ENCODE measurements at regions not wholly inside any gene's neighbourhood (a gene's known extent, or its start where the extent isn't known, plus 50 kb on each side); places are given as distances from the start of the nearest gene placed in this dataset.

- DNase-seq (ENCODE audit: low spot score) = no peak
- no peak for TF ChIP-seq CTCF (IDR thresholded peaks at IDR 0.05; ENCODE audit: extremely low read depth, insufficient read depth, missing control alignments)
- in situ Hi-C loops (cut with MboI; ENCODE audit: low pct_unique_long_range_greater_than_20kb, low sequenced_read_pairs, unreplicated experiment) = no loop called here
Observed at GRCh38 chr14:26791117-26791806, 193.4 kb upstream of the NOVA1 start.

- in situ Hi-C loops (cut with MboI; ENCODE audit: low pct_unique_long_range_greater_than_20kb, low sequenced_read_pairs, unreplicated experiment) = no loop called here
- no peak for DNase-seq (ENCODE audit: low spot score)
- no peak for TF ChIP-seq CTCF (IDR thresholded peaks at IDR 0.05; ENCODE audit: extremely low read depth, insufficient read depth, missing control alignments)
Observed at GRCh38 chr14:26794731-26795130, 196.9 kb upstream of the NOVA1 start.

GRCh38 chr14:26808407-26808806 lies 210.6 kb upstream of the NOVA1 start:
- no peak for TF ChIP-seq CTCF (IDR thresholded peaks at IDR 0.05; ENCODE audit: extremely low read depth, insufficient read depth, missing control alignments)
- in situ Hi-C loops (cut with MboI; ENCODE audit: low pct_unique_long_range_greater_than_20kb, low sequenced_read_pairs, unreplicated experiment) = no loop called here
- DNase-seq (ENCODE audit: low spot score) = no peak

- in situ Hi-C loops (cut with MboI; ENCODE audit: low pct_unique_long_range_greater_than_20kb, low sequenced_read_pairs, unreplicated experiment) = no loop called here
- DNase-seq (ENCODE audit: low spot score) = no peak
- TF ChIP-seq CTCF (IDR thresholded peaks at IDR 0.05; ENCODE audit: extremely low read depth, insufficient read depth, missing control alignments) = no peak
Observed at GRCh38 chr14:26810631-26811030, 212.8 kb upstream of the NOVA1 start.

- no peak for DNase-seq (ENCODE audit: low spot score)
- no peak for TF ChIP-seq CTCF (IDR thresholded peaks at IDR 0.05; ENCODE audit: extremely low read depth, insufficient read depth, missing control alignments)
- in situ Hi-C loops (cut with MboI; ENCODE audit: low pct_unique_long_range_greater_than_20kb, low sequenced_read_pairs, unreplicated experiment) = no loop called here
Observed at GRCh38 chr14:26811756-26812305, 214.0 kb upstream of the NOVA1 start.

- TF ChIP-seq CTCF (IDR thresholded peaks at IDR 0.05; ENCODE audit: extremely low read depth, insufficient read depth, missing control alignments) = no peak
- no peak for DNase-seq (ENCODE audit: low spot score)
- in situ Hi-C loops (cut with MboI; ENCODE audit: low pct_unique_long_range_greater_than_20kb, low sequenced_read_pairs, unreplicated experiment) = no loop called here
Observed at GRCh38 chr14:26820138-26820537, 222.3 kb upstream of the NOVA1 start.
